ENCODE measurements at regions not wholly inside any gene's neighbourhood (a gene's known extent, or its start where the extent isn't known, plus 50 kb on each side); places are given as distances from the start of the nearest gene placed in this dataset.

GRCh38 chr18:8952174-8952573 is 150.3 kb upstream of the NDUFV2 start:
- TF ChIP-seq CTCF (IDR thresholded peaks at IDR 0.05) = no peak
- no peak for TF ChIP-seq POLR2A (IDR thresholded peaks at IDR 0.05)
